HG03439 (cell line): ENCODE measurements at regions not wholly inside any gene's neighbourhood (a gene's known extent, or its start where the extent isn't known, plus 50 kb on each side); places are given as distances from the start of the nearest gene placed in this dataset.
"Not testable (repeated sequence)": the region's sequence is repeated elsewhere in the genome, so short reads cannot be mapped to it uniquely, and the experiment has no call there.

Experiments
- ATAC-seq: cut with Tn5 transposase; IDR thresholded peaks from one replicate; pipeline ENCODE4 v1.9.1; 2021; ENCODE audit warnings: mild to moderate bottlenecking, moderate library complexity; ENCODE audit not compliant: unreplicated experiment

DNA sequence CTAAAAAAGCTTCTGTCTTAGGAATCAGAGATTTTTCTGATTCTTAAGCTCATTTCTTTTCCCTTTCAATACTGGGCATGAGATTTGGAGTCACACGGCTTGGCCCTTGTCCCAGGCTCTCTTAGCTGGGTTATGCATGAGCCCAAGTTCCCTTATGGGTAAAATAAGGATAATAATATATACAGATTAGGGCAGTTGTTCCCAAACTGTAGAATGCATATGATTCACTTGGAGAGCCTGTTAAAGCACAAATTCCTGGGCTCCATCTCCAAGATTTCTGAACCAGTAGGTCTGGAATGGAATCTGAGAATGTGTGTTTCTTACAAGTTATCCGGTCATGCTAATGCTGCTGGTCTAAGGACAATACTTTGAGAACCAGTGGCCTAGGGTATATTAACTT, 154.0 kb downstream of the REEP3 start:
- ATAC-seq: no peak

GRCh38 chr10:63677001-63677400, 155.8 kb downstream of the REEP3 start:
- no peak for ATAC-seq

DNA sequence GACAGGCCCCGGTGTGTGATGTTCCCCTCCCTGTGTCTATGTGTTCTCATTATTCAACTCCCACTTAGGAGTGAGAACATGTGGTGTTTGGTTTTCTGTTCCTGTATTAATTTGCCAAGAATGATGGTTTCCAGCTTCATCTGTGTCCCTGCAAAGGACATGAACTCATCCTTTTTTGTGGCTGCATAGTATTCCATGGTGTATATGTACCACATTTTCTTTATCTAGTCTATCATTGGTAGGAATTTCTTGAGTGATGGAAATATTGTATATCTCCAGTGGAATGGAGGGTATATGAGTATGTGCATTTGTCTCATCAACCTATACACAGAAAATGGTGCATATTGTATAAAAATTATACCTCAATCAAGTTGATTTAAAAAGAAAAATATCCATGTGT, 159.3 kb downstream of the REEP3 start:
- not testable (repeated sequence) for ATAC-seq

GRCh38 chr10:63681993-63682697, 160.9 kb downstream of the REEP3 start:
- ATAC-seq: no peak

DNA sequence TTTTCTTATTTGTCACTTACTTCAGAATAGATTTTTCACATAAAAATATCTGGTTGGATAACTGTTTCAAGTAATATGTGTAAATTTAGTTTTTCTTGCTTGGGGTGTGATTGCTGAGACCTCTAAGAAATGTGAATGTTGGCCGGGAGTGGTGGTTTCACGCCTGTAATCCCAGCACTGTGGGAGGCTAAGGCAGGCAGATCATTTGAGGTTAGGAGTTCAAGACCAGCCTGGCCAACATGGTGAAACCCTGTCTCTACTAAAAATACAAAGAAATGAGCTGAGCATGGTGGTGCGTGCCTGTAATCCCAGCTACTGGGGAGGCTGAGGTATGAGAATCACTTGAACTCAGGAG, 161.5 kb downstream of the REEP3 start:
- ATAC-seq: not testable (repeated sequence)

DNA sequence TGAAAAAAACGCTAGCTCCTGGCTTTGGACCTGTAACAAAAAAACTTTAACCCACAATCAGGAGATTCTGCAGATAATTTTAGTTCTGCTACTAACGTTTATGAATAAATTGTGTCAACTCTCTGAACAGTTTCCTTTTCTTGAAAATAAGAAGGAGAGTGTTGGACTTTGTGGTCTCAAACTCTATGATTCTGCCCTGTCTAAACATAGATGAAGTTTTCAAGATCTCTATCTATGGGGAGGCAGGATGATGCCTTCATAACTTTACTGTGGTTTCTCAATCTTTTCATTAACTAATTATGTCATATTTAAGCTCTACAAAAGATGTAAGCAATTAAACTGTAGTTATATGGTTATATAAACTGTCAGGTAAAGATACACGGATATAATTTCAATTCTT, 162.0 kb downstream of the REEP3 start:
- no peak for ATAC-seq

DNA sequence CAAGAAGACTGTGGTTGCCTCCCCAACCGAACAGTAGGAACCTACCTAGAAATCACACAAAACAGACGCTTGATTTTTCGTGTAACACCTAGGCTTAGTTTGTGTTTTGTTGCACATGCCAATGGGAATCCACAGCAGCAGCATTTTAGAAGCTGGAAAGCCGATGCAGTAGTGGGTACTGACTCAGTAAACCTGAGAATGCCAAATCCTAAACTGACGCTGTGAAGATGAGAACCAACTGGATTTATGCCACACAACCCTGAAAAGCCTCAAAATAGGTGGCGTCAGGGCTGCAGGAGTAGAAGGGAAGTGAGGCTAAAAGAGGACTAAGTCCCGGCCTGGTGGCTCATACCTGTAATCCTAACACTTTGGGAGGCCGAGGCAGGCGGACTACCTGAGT, 162.5 kb downstream of the REEP3 start:
- ATAC-seq: no peak

- no peak for ATAC-seq
Measured at GRCh38 chr10:63684257-63684936, 163.2 kb downstream of the REEP3 start.

DNA sequence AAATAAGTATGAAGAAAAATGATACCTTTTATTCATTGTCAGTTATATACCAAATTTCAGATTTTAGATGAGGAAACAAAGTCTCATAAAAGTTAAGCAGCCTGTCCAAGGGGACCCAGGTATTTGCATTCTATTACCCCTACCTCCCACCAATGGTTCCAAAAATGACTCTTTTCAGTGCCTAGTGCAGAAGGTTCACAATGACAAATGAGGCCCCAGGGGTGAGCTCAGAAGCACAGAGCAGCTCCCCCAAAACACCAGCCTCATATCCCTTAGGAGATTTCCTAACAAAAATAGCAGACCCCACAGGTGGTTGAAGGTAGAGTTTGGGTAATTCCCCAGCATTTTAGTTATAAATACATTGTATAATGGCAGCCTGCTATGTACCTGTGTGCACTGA, 168.6 kb downstream of the REEP3 start:
- ATAC-seq: no peak

- no peak for ATAC-seq
Measured at GRCh38 chr10:63692220-63692896, 171.2 kb downstream of the REEP3 start.

DNA sequence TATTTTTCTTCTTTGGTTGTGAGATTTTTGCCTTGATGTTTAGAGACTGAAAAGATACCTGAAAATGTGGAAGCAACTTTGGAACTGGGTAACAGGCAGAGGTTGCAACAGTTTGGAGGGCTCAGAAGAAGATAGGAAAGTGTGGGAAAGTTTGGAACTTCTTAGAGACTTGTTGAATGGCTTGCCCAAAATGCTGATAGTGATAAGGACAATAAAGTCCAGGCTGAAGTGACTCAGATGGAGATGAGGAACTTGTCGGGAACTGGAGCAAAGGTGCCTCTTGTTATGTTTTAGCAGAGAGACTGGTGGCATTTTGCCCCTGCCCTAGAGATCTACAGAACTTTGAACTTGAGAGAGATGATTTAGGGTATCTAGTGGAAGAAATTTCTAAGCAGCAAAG, 171.8 kb downstream of the REEP3 start:
- not testable (repeated sequence) for ATAC-seq

GRCh38 chr10:63696205-63696604, 175.0 kb downstream of the REEP3 start:
- no peak for ATAC-seq

- no peak for ATAC-seq
Measured at GRCh38 chr10:63697956-63698786, 177.0 kb downstream of the REEP3 start.

GRCh38 chr10:63698787-63699150, 177.6 kb downstream of the REEP3 start:
- no peak for ATAC-seq

DNA sequence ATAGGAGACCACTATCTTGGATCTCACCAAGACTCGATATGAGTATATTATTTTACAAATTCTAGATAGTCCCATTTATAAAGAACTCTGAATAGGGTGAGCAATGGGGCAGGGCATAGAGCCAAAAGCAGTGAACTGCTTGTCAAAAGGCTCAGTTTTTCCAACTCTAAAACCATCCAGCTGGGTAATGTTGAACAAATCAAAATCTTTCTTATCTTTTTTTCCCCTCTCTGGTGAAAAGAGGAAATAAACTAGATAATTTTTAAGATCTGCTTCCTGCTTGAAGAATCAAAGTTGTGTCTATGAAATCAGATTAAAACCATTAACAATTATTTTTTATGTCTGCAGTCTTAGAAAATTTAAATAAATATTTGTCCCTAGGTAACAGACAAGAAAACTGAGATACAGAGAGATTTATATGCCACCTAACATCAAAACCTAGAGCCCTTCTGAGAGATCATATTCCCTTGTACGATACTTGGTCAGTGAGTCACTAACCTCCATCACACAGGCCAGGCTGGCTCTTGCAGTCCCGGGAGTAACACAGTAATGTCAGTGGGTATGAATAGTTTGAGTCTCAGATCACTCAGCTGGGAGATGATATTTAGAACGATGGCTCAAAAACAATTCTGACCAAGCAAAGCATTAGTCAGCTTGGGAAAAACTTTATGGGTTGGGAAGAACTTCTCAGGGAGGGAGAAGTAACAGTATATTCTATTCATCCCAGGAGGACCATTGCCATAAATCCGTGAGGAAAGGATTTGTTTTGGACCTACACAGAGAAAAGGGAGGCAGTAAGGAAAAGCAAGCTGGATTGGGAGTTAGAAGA, 178.8 kb downstream of the REEP3 start:
- ATAC-seq: no peak

- no peak for ATAC-seq
Measured at GRCh38 chr10:63700631-63701156, 179.5 kb downstream of the REEP3 start.

DNA sequence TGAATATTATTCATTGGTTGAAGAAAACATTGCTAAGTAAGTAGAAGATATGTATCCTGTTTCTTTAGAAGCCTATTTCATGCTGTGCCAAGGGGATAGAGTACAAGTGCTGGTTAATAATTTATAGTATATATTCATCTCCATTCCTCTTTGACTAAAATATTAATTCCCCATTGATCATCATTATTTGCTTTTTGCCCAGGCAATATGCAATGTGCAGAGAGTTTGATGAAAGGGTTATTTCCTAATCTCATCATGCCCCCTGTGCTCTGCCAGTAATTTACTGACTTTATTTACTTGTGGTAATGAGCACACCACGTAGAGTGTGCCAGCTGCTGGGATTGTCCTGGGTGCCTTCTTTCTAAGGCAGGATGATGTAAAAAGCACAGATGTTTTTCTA, 180.9 kb downstream of the REEP3 start:
- no peak for ATAC-seq

DNA sequence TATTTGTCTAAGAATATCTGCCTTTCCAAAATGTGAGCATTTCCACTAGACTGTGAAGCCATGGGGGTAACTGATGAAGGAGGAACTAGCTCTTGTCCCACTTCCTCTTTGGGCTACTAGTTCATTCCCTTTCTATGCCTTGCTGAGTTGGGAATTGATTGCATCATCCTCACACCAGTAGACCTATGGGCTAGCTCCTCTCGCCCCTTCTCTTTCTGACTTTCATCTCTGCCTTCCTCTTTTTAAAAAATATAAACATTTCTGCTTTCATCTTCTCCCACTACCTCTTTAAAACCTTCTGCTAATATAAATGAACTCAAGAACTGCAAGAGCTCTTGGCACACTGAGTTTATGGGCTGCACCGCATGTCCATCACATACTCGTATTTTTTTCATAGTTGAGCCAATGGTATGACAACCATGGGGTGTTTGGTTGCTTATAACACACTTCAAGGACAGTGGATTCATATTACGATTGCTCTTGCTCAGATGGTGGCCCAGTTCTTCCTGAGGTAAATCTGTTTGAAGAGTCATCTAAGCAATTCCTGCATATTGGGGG, 182.0 kb downstream of the REEP3 start:
- no peak for ATAC-seq

DNA sequence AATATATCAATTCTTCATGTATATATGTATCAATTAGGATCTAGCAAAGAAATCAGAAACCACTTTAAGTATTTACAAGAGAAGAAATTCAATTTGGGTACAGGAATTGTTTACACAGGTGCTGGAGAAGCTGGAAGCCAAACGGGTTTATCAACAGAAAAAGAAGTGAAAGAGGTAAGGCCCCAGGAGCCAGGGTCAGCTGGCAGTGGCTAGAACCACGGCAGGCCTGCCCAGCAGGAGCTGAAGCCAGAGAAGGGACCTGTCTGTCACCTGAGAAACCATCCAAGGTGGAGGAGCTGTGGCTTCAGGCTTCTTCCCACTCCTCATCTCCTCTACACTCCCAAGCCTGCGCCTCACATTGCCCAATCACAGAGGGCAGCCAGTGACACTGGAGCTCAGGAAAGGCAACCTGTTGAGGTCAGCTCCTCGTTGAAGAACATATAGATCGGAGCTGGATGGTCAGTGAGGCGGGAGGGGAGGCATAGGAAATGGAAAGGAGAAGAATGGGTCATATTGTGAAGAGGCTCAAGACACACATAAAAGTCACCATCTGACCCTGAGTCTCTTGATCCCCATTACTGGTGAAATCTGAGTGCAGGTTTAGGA, 182.6 kb downstream of the REEP3 start:
- ATAC-seq: no peak
